ENCODE measurements at regions not wholly inside any gene's neighbourhood (a gene's known extent, or its start where the extent isn't known, plus 50 kb on each side); places are given as distances from the start of the nearest gene placed in this dataset.

DNA sequence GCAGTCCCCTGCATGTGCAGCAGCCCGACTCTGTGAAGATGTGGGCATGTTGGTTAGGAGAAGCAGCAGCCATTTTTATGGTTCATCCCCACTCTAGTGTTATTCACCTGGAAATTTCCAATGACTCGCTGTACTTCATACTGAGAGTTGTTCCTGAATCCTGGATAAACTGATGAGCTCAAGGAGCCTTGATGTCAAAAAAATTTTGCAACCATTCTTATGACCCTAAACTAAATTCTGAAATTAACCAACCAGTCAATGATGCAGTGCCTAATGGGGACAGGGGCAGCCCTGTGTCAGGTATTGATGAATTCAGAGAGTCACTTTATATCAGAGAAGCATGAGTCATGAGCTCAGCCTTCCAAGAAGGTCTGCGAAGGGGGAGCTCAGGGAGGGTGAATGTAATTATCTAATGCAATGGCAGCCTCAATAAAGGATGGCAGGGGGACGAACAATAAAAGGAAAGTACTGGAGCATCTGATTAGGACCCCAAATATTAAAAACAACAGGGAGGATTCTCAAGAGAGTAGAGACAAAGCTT is 108.4 kb upstream of the VEPH1 start:
- TF ChIP-seq POLR2A (IDR thresholded peaks at IDR 0.05; ENCODE audit: low read length) (no peak), BHLHE40 (IDR thresholded peaks at IDR 0.05; ENCODE audit: low read depth, low read length) (no peak), CBX8 (IDR thresholded peaks at IDR 0.05) (no peak), CHD4 (IDR thresholded peaks at IDR 0.05; ENCODE audit: borderline replicate concordance) (no peak)
- TF ChIP-seq, protein P1, sequence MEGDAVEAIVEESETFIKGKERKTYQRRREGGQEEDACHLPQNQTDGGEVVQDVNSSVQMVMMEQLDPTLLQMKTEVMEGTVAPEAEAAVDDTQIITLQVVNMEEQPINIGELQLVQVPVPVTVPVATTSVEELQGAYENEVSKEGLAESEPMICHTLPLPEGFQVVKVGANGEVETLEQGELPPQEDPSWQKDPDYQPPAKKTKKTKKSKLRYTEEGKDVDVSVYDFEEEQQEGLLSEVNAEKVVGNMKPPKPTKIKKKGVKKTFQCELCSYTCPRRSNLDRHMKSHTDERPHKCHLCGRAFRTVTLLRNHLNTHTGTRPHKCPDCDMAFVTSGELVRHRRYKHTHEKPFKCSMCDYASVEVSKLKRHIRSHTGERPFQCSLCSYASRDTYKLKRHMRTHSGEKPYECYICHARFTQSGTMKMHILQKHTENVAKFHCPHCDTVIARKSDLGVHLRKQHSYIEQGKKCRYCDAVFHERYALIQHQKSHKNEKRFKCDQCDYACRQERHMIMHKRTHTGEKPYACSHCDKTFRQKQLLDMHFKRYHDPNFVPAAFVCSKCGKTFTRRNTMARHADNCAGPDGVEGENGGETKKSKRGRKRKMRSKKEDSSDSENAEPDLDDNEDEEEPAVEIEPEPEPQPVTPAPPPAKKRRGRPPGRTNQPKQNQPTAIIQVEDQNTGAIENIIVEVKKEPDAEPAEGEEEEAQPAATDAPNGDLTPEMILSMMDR (IDR thresholded peaks at IDR 0.05): no peak
